GM18499 (cell line): ENCODE measurements at regions not wholly inside any gene's neighbourhood (a gene's known extent, or its start where the extent isn't known, plus 50 kb on each side); places are given as distances from the start of the nearest gene placed in this dataset.
A peak's percentile ranks its signal among the peaks of the same experiment; 100 is the strongest.

Experiments used
- ATAC-seq: cut with Tn5 transposase; IDR thresholded peaks from one replicate; pipeline ENCODE4 v1.9.1; 2021; ENCODE audit warnings: moderate number of reproducible peaks; ENCODE audit not compliant: insufficient read depth, unreplicated experiment

- no peak for ATAC-seq
These were observed 112.3 kb upstream of the EEA1 start for GRCh38 chr12:93041416-93041815.

- ATAC-seq, result no peak
These were observed 113.2 kb upstream of the EEA1 start for GRCh38 chr12:93042283-93042682.

- no peak for ATAC-seq
These were observed 113.6 kb upstream of the EEA1 start for GRCh38 chr12:93042684-93043083.

GRCh38 chr12:93043192-93043876, 114.2 kb upstream of the EEA1 start:
- ATAC-seq, result no peak

GRCh38 chr12:93043877-93044209, 114.7 kb upstream of the EEA1 start:
- no peak for ATAC-seq

GRCh38 chr12:93047118-93047517, 118.0 kb upstream of the EEA1 start:
- no peak for ATAC-seq

GRCh38 chr12:93048656-93049055, 119.6 kb upstream of the EEA1 start:
- ATAC-seq, result no peak

GRCh38 chr12:93050026-93050747, 121.1 kb upstream of the EEA1 start:
- ATAC-seq, result no peak

- no peak for ATAC-seq
These were observed 121.6 kb upstream of the EEA1 start for GRCh38 chr12:93050748-93051081.

- ATAC-seq, result no peak
These were observed 124.9 kb upstream of the EEA1 start for GRCh38 chr12:93054021-93054420.

- ATAC-seq, result no peak
These were observed 126.1 kb upstream of the EEA1 start for GRCh38 chr12:93055221-93055620.

- no peak for ATAC-seq
These were observed 128.0 kb upstream of the EEA1 start for GRCh38 chr12:93056971-93057535.

GRCh38 chr12:93058280-93058679, 129.2 kb upstream of the EEA1 start:
- no peak for ATAC-seq

- no peak for ATAC-seq
These were observed 130.2 kb upstream of the EEA1 start for GRCh38 chr12:93059288-93059687.

- ATAC-seq, result peak; percentile 97
These were observed 131.0 kb upstream of the EEA1 start for GRCh38 chr12:93059925-93060665.

GRCh38 chr12:93060666-93061472, 131.8 kb upstream of the EEA1 start:
- peak; percentile 21 for ATAC-seq

- no peak for ATAC-seq
These were observed 132.7 kb upstream of the EEA1 start for GRCh38 chr12:93061473-93062419.

GRCh38 chr12:93065896-93066295, 136.8 kb upstream of the EEA1 start:
- no peak for ATAC-seq

GRCh38 chr12:93072340-93072739, 143.2 kb upstream of the EEA1 start:
- no peak for ATAC-seq
